ENCODE measurements at regions not wholly inside any gene's neighbourhood (a gene's known extent, or its start where the extent isn't known, plus 50 kb on each side); places are given as distances from the start of the nearest gene placed in this dataset.

GRCh38 chr2:215241791-215242305, 70.0 kb upstream of the ATIC start:
- CTCF ChIA-PET, result no interaction called here
- BruUV-seq (replicated peaks), result no TSS peak
- Histone ChIP-seq H4K8ac (ENCODE audit: low read depth in 2 of 2, low read length in 2 of 2) (no peak overlapping the region), H3K79me1 (ENCODE audit: low read depth in 1 of 2, low read length in 2 of 2) (no peaks in the 10 kb centered on the region), H3K23ac (ENCODE audit: low read depth, low read length) (no peak overlapping the region), H2AK9ac (replicated peaks; ENCODE audit: low read depth, low read length, poor library complexity) (no peak overlapping the region), H3K14ac (replicated peaks; ENCODE audit: low read depth, low read length) (no peak overlapping the region), H2BK120ac (ENCODE audit: low read depth, low read length) (no peak overlapping the region), H4K91ac (ENCODE audit: insufficient read depth, low read depth, low read length) (no peak overlapping the region), H3K9me1 (ENCODE audit: insufficient read depth, low read length) (no peaks in the 10 kb centered on the region), H2AK5ac (ENCODE audit: low read depth, low read length) (no peak overlapping the region), H3K27ac (ENCODE audit: insufficient read depth, low read length) (no peak overlapping the region), H3K9ac (ENCODE audit: low read depth, low read length) (no peak overlapping the region), H3K18ac (ENCODE audit: low read depth, low read length) (no peak overlapping the region), H4K5ac (ENCODE audit: low read depth, low read length) (no peak overlapping the region), H3K4me1 (ENCODE audit: control insufficient read depth, insufficient read depth, low read length) (no peaks in the 10 kb centered on the region), H2BK20ac (ENCODE audit: low read depth, low read length) (no peak overlapping the region), H2BK5ac (ENCODE audit: low read depth, low read length, poor library complexity, severe bottlenecking) (no peak overlapping the region), H3K4ac (ENCODE audit: low read depth, low read length) (no peak overlapping the region), H2BK15ac (ENCODE audit: low read depth, low read length) (no peak overlapping the region), H3K4me3 (ENCODE audit: insufficient read depth, low read depth, low read length) (no peak overlapping the region), H4K20me1 (ENCODE audit: insufficient read depth, low read length) (no peaks in the 10 kb centered on the region), H3K27me3 (ENCODE audit: control insufficient read depth, insufficient read depth, low read length) (peaks cover 1% of the 10 kb centered on the region; the same call in 1 of the 2 replicates), H3K36me3 (ENCODE audit: control insufficient read depth, insufficient read depth, low read length) (no peaks in the 10 kb centered on the region), H3K56ac (ENCODE audit: extremely low read depth, insufficient read depth, low read length) (no peak overlapping the region), H2AFZ (replicated peaks; ENCODE audit: low read length, poor library complexity) (no peak overlapping the region), H3K4me2 (ENCODE audit: low read depth, low read length) (no peak overlapping the region), H3K9me3 (ENCODE audit: control insufficient read depth, insufficient read depth, low read length) (no peaks in the 10 kb centered on the region)
- dilution Hi-C loops (cut with HindIII; ENCODE audit: low sequenced_read_pairs, unreplicated experiment) (no loop called here), intact Hi-C loops (cut with micrococcal nuclease) (no loop called here), in situ Hi-C loops (cut with MboI; ENCODE audit: low sequenced_read_pairs) (no loop called here)
- ATAC-seq (ENCODE audit: low read depth) (no peak), DNase-seq (no peak)
- POLR2A ChIA-PET (ENCODE audit: unreplicated experiment), result no interaction called here
- no peak for TF ChIP-seq MXI1 (IDR thresholded peaks at IDR 0.05; ENCODE audit: borderline replicate concordance, low read depth, low read length)
- TF ChIP-seq SMC3 (IDR thresholded peaks at IDR 0.05; ENCODE audit: low read depth, low read length), result no peak
- no peak for TF ChIP-seq BHLHE40 (IDR thresholded peaks at IDR 0.05; ENCODE audit: low read depth, low read length)
- no peak for TF ChIP-seq RFX5 (IDR thresholded peaks at IDR 0.05; ENCODE audit: low read depth, low read length)
- no peak for TF ChIP-seq CTCF (conservative IDR thresholded peaks at IDR 0.05; ENCODE audit: low read depth, low read length)
- TF ChIP-seq RCOR1 (IDR thresholded peaks at IDR 0.05; ENCODE audit: insufficient replicate concordance, low read length), result no peak
- TF ChIP-seq NFE2L2 (IDR thresholded peaks at IDR 0.05; ENCODE audit: low read depth, low read length), result no peak
- TF ChIP-seq CEBPB (IDR thresholded peaks at IDR 0.05; ENCODE audit: low read depth, low read length), result no peak
- TF ChIP-seq FOS (IDR thresholded peaks at IDR 0.05; ENCODE audit: low read depth, low read length), result no peak
- TF ChIP-seq ELK1 (IDR thresholded peaks at IDR 0.05; ENCODE audit: borderline replicate concordance, low read depth, low read length), result no peak
- TF ChIP-seq RAD21 (IDR thresholded peaks at IDR 0.05; ENCODE audit: low read length), result no peak
- TF ChIP-seq POLR2A (IDR thresholded peaks at IDR 0.05; ENCODE audit: low read depth, low read length), result no peak
- TF ChIP-seq CHD1 (IDR thresholded peaks at IDR 0.05; ENCODE audit: low read depth, low read length), result no peak
- TF ChIP-seq USF2 (IDR thresholded peaks at IDR 0.05; ENCODE audit: low read depth, low read length), result no peak
- TF ChIP-seq MAFK (IDR thresholded peaks at IDR 0.05; ENCODE audit: low read depth, low read length), result no peak
- 48% methylated on average over 2 of the region's 7 CpGs; no CpG with 5 or more reads in 1 of the 2 experiments for WGBS, 2 experiments (ENCODE audit: extremely low coverage in 2 of 2, insufficient read length in 1 of 2)
